ENCODE measurements at regions not wholly inside any gene's neighbourhood (a gene's known extent, or its start where the extent isn't known, plus 50 kb on each side); places are given as distances from the start of the nearest gene placed in this dataset.

DNA sequence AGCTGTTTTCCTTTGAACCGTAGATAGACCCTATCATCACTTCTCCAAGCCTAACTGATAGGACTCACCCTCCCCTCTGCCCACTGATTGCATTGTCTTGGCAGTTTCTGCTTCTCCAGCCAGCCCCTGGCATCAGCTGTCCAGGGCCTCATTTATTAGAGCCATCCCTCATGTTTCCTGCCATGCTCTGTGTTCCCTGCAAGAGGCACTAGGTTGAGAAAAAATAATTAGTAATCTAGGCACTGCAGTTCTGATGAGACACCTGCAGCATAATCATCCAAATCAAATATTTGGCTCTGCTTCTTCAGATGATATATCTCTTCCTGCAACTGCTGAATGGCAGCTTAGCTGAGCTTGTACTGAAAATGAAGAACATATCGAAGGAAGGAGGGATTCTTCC lies 303.0 kb upstream of the TLE4 start:
- Histone ChIP-seq H3K27ac (no peak overlapping the region), H3K4me2 (no peak overlapping the region), H3K27me3 (no peaks in the 10 kb centered on the region), H3K4me3 (no peak overlapping the region), H3K9ac (no peak overlapping the region), H3K36me3 (no peaks in the 10 kb centered on the region), H3K4me1 (peaks cover 9% of the 10 kb centered on the region), H4K20me1 (ENCODE audit: low read depth) (no peaks in the 10 kb centered on the region), H3K9me3 (ENCODE audit: low read depth) (no peaks in the 10 kb centered on the region), H3F3A (ENCODE audit: low read depth) (no peaks in the 10 kb centered on the region), H3K79me2 (ENCODE audit: low read depth) (no peaks in the 10 kb centered on the region), H2AFZ (replicated peaks) (no peak overlapping the region)
- Mint-ChIP-seq H3K27ac (no peak overlapping the region), H3K4me1 (no peaks in the 10 kb centered on the region), H3K9me3 (peaks cover 2% of the 10 kb centered on the region), H3K36me3 (no peaks in the 10 kb centered on the region), H3K4me3 (no peak overlapping the region), H3K27me3 (ENCODE audit: insufficient read depth, low read depth) (peaks cover 7% of the 10 kb centered on the region)
- DNase-seq (ENCODE audit: low spot score) = no peak
- no peak for TF ChIP-seq EZH2 (IDR thresholded peaks at IDR 0.05)
- TF ChIP-seq EZH2phosphoT487 (IDR thresholded peaks at IDR 0.05) = no peak
- TF ChIP-seq, protein P1, sequence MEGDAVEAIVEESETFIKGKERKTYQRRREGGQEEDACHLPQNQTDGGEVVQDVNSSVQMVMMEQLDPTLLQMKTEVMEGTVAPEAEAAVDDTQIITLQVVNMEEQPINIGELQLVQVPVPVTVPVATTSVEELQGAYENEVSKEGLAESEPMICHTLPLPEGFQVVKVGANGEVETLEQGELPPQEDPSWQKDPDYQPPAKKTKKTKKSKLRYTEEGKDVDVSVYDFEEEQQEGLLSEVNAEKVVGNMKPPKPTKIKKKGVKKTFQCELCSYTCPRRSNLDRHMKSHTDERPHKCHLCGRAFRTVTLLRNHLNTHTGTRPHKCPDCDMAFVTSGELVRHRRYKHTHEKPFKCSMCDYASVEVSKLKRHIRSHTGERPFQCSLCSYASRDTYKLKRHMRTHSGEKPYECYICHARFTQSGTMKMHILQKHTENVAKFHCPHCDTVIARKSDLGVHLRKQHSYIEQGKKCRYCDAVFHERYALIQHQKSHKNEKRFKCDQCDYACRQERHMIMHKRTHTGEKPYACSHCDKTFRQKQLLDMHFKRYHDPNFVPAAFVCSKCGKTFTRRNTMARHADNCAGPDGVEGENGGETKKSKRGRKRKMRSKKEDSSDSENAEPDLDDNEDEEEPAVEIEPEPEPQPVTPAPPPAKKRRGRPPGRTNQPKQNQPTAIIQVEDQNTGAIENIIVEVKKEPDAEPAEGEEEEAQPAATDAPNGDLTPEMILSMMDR (IDR thresholded peaks at IDR 0.05) = no peak

DNA sequence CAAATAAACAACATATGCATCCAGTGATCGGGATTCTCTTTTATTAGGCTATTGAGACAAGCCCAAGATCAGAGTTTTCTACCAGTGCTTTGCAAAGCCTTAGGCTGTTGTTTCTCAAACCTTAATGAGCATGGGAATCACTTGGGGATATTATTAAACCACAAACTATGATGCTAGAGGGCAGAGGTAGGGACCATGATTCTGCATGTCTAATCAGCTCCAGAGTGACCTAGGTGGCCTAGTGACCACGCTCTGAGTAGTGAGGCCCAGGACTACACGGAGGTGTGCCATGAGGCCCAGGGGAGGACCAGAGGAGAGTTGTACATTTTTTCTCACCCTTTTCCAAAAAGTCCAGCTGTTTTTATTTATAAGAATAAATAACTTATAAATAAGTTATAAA lies 298.5 kb upstream of the TLE4 start:
- H3K9ac ChIP-seq = no peak overlapping the region
- DNase-seq (ENCODE audit: low spot score) = no peak
- H3K36me3 ChIP-seq = no peaks in the 10 kb centered on the region
- no peak overlapping the region for H3K4me2 ChIP-seq
- H4K20me1 ChIP-seq (ENCODE audit: low read depth) = no peaks in the 10 kb centered on the region
- H3K27me3 Mint-ChIP-seq (ENCODE audit: insufficient read depth, low read depth) = peaks cover 2% of the 10 kb centered on the region
- no peak overlapping the region for H3K27ac Mint-ChIP-seq
- no peak overlapping the region for H3K4me3 Mint-ChIP-seq
- H3K9me3 Mint-ChIP-seq = no peaks in the 10 kb centered on the region
- no peaks in the 10 kb centered on the region for H3K79me2 ChIP-seq (ENCODE audit: low read depth)
- H3K27me3 ChIP-seq = no peaks in the 10 kb centered on the region
- TF ChIP-seq, protein P1 (IDR thresholded peaks at IDR 0.05) = no peak
- TF ChIP-seq EZH2 (IDR thresholded peaks at IDR 0.05) (no peak), EZH2phosphoT487 (IDR thresholded peaks at IDR 0.05) (no peak)
- no peak overlapping the region for H2AFZ ChIP-seq (replicated peaks)
- no peak overlapping the region for H3K4me3 ChIP-seq
- H3K27ac ChIP-seq = no peak overlapping the region
- no peaks in the 10 kb centered on the region for H3K36me3 Mint-ChIP-seq
- H3K9me3 ChIP-seq (ENCODE audit: low read depth) = no peaks in the 10 kb centered on the region
- peaks cover 3% of the 10 kb centered on the region for H3K4me1 ChIP-seq
- H3F3A ChIP-seq (ENCODE audit: low read depth) = no peaks in the 10 kb centered on the region
- peaks cover 14% of the 10 kb centered on the region for H3K4me1 Mint-ChIP-seq

DNA sequence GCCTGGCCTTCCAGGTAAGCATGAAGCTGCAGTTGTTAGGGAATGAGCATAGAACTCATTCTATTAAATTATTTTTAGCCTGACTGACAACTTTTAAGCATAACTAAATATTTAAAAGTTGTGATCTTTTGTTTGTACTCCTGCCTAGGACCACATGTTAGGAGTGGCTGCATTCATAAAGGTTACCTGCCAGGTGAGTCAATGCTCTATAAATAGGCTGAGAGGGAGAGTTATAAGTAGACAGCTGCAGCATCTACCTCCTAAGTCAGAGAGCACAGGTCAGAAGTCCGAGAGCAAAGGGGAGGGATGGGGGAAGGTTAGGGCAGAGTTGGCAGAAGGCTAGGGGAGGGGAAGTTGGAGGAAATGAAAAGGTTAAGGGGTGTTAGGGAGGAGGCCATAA lies 292.4 kb upstream of the TLE4 start:
- no peak overlapping the region for H3K4me2 ChIP-seq
- no peak overlapping the region for H3K27ac ChIP-seq

More for the DNA sequence above, 292.4 kb upstream of the TLE4 start:
- H3K4me3 ChIP-seq = no peak overlapping the region
- TF ChIP-seq EZH2 (IDR thresholded peaks at IDR 0.05) (no peak), EZH2phosphoT487 (IDR thresholded peaks at IDR 0.05) (no peak)
- TF ChIP-seq, protein P1 (IDR thresholded peaks at IDR 0.05) = no peak
- H3F3A ChIP-seq (ENCODE audit: low read depth) = no peaks in the 10 kb centered on the region
- peaks cover 2% of the 10 kb centered on the region for H3K27me3 Mint-ChIP-seq (ENCODE audit: insufficient read depth, low read depth)
- H3K27me3 ChIP-seq = no peaks in the 10 kb centered on the region
- peaks cover 14% of the 10 kb centered on the region for H3K4me1 Mint-ChIP-seq
- H3K9me3 ChIP-seq (ENCODE audit: low read depth) = no peaks in the 10 kb centered on the region
- H2AFZ ChIP-seq (replicated peaks) = no peak overlapping the region
- no peaks in the 10 kb centered on the region for H3K36me3 ChIP-seq
- H3K4me3 Mint-ChIP-seq = no peak overlapping the region
- peaks cover 3% of the 10 kb centered on the region for H3K9me3 Mint-ChIP-seq
- no peak for DNase-seq (ENCODE audit: low spot score)
- no peaks in the 10 kb centered on the region for H4K20me1 ChIP-seq (ENCODE audit: low read depth)
- no peaks in the 10 kb centered on the region for H3K79me2 ChIP-seq (ENCODE audit: low read depth)
- no peaks in the 10 kb centered on the region for H3K36me3 Mint-ChIP-seq
- no peak overlapping the region for H3K27ac Mint-ChIP-seq
- no peak overlapping the region for H3K9ac ChIP-seq
- peaks cover 3% of the 10 kb centered on the region for H3K4me1 ChIP-seq
